ENCODE measurements at regions not wholly inside any gene's neighbourhood (a gene's known extent, or its start where the extent isn't known, plus 50 kb on each side); places are given as distances from the start of the nearest gene placed in this dataset.
"Not testable (repeated sequence)": the region's sequence is repeated elsewhere in the genome, so short reads cannot be mapped to it uniquely, and the experiment has no call there.

GRCh38 chr15:24437270-24437669 lies 238.3 kb upstream of the NPAP1 start:
- not testable (repeated sequence) for FAIRE-seq; DNase-seq (ENCODE audit: insufficient read length, low spot score)

- not testable (repeated sequence) for DNase-seq (ENCODE audit: insufficient read length, low spot score); FAIRE-seq
These were observed 237.8 kb upstream of the NPAP1 start for GRCh38 chr15:24437735-24438134.

GRCh38 chr15:24477107-24478025 lies 198.2 kb upstream of the NPAP1 start:
- DNase-seq (ENCODE audit: insufficient read length, low spot score); FAIRE-seq: not testable (repeated sequence)

GRCh38 chr15:24485885-24486567 lies 189.5 kb upstream of the NPAP1 start:
- FAIRE-seq; DNase-seq (ENCODE audit: insufficient read length, low spot score): not testable (repeated sequence)

GRCh38 chr15:24488164-24488907 lies 187.2 kb upstream of the NPAP1 start:
- DNase-seq (ENCODE audit: insufficient read length, low spot score); FAIRE-seq: not testable (repeated sequence)

- DNase-seq (ENCODE audit: insufficient read length, low spot score); FAIRE-seq: not testable (repeated sequence)
These were observed 170.4 kb upstream of the NPAP1 start for GRCh38 chr15:24505216-24505615.

- FAIRE-seq; DNase-seq (ENCODE audit: insufficient read length, low spot score): not testable (repeated sequence)
These were observed 165.9 kb upstream of the NPAP1 start for GRCh38 chr15:24509714-24510113.

- FAIRE-seq; DNase-seq (ENCODE audit: insufficient read length, low spot score): not testable (repeated sequence)
These were observed 164.0 kb upstream of the NPAP1 start for GRCh38 chr15:24511598-24511997.

- DNase-seq (ENCODE audit: insufficient read length, low spot score); FAIRE-seq: not testable (repeated sequence)
These were observed 156.8 kb upstream of the NPAP1 start for GRCh38 chr15:24518772-24519171.

- DNase-seq (ENCODE audit: insufficient read length, low spot score); FAIRE-seq: not testable (repeated sequence)
These were observed 144.3 kb upstream of the NPAP1 start for GRCh38 chr15:24531235-24531634.

GRCh38 chr15:24534032-24534431 lies 141.5 kb upstream of the NPAP1 start:
- FAIRE-seq: not testable (repeated sequence)

GRCh38 chr15:24557281-24557680 lies 118.3 kb upstream of the NPAP1 start:
- not testable (repeated sequence) for DNase-seq (ENCODE audit: insufficient read length, low spot score); FAIRE-seq

More at GRCh38 chr15:24534032-24534431, 141.5 kb upstream of the NPAP1 start:
- not testable (repeated sequence) for DNase-seq (ENCODE audit: insufficient read length, low spot score)

- DNase-seq (ENCODE audit: insufficient read length, low spot score) (no peak), FAIRE-seq (no peak)
These were observed 67.9 kb upstream of the NPAP1 start for GRCh38 chr15:24607636-24608035.

GRCh38 chr15:24617646-24618045 lies 57.9 kb upstream of the NPAP1 start:
- DNase-seq (ENCODE audit: insufficient read length, low spot score) (no peak), FAIRE-seq (no peak)

- FAIRE-seq: no peak
These were observed 53.9 kb upstream of the NPAP1 start for GRCh38 chr15:24621630-24622215.

More at GRCh38 chr15:24621630-24622215, 53.9 kb upstream of the NPAP1 start:
- no peak for DNase-seq (ENCODE audit: insufficient read length, low spot score)

Measured in GM19239 (cell line).